ENCODE measurements at regions not wholly inside any gene's neighbourhood (a gene's known extent, or its start where the extent isn't known, plus 50 kb on each side); places are given as distances from the start of the nearest gene placed in this dataset.

- no peaks in the 10 kb centered on the region for H3K4me1 ChIP-seq (ENCODE audit: insufficient read depth, low read length)
- H3K27ac ChIP-seq (ENCODE audit: low read depth, low read length): no peak overlapping the region
- no peak overlapping the region for H3K4me3 ChIP-seq (ENCODE audit: low read length)
- no peaks in the 10 kb centered on the region for H3K9me3 ChIP-seq (ENCODE audit: insufficient read depth, low read depth, low read length)
- no peaks in the 10 kb centered on the region for H3K27me3 ChIP-seq (ENCODE audit: insufficient read depth, low read length)
- no peaks in the 10 kb centered on the region for H3K36me3 ChIP-seq (ENCODE audit: insufficient read depth, low read length)
- whole genome bisulfite sequencing: 72% methylated on average over 8 of the region's 8 CpGs
- H3K9ac ChIP-seq (ENCODE audit: low read depth, low read length): no peak overlapping the region
Measured at GRCh38 chr14:65948302-65948701, 535.8 kb downstream of the FUT8 start.

DNA sequence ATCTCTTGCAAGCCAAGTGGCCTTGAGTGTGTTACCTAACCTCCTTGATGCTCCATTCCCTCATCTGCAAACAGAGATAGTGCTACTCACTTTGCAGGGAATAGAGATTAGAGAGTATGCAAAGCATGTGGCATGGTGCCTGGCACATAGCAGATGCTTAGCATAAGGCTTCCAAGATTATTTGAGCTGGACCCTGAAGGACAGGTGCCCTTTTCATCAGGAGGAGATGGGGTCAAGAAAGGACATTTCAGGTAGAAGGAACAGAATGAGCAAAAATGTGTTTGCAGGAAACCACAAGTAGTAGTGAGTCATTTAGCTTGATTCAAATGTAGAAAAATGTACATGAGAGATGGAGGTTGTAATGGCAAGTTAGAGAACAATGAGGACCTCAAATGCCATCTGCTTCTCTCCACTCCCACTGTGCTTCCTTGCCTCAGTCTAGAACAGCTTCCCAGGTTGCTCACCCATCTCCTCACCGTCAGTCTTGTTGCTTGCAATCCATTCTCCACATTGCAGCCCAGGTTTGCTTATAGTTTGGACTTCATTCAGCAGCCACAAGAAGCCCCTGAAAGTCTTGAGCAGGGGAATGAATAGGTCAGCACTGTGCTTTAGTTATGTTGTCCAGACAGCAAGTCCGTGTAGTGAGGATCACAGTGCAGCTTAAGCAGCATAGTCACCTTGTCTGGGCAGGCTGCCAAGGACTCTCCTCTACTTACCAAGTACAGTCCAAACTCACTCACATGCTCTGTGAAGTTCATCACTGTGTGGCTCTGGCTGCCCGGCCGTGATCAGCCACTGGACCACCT is 536.3 kb upstream of the CCDC196 start:
- H3K27ac ChIP-seq (ENCODE audit: low read depth, low read length): no peak overlapping the region
- H3K4me1 ChIP-seq (ENCODE audit: insufficient read depth, low read length): no peaks in the 10 kb centered on the region
- no peak overlapping the region for H3K4me3 ChIP-seq (ENCODE audit: low read length)
- H3K27me3 ChIP-seq (ENCODE audit: insufficient read depth, low read length): no peaks in the 10 kb centered on the region
- H3K36me3 ChIP-seq (ENCODE audit: insufficient read depth, low read length): no peaks in the 10 kb centered on the region
- no peak overlapping the region for H3K9ac ChIP-seq (ENCODE audit: low read depth, low read length)
- 81% methylated on average over 4 of the region's 4 CpGs for WGBS
- H3K9me3 ChIP-seq (ENCODE audit: insufficient read depth, low read depth, low read length): no peaks in the 10 kb centered on the region

DNA sequence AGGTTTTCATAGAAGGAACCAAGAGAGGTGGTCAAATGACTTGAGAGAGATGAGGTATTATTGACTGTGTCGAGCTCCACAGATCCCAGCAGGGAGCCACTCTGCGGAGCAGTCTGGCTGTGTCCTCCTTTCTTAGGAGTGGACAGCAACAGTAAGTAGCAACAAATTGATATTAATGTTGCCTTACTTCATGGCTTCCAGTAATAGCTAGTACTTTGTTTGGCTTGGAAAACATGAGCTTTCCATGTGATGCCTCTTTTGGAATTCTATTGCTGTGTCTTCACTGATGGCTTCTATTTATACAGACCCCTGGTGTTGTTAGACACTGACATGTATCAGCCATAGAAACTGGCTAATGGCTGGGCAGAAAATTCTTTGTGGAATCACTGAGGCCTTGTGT is 531.2 kb upstream of the CCDC196 start:
- Histone ChIP-seq H3K9ac (ENCODE audit: low read depth, low read length) (no peak overlapping the region), H3K4me3 (ENCODE audit: low read length) (no peak overlapping the region), H3K9me3 (ENCODE audit: insufficient read depth, low read depth, low read length) (no peaks in the 10 kb centered on the region; the same call in 1 of the 2 replicates), H3K4me1 (ENCODE audit: insufficient read depth, low read length) (peaks cover 19% of the 10 kb centered on the region), H3K27me3 (ENCODE audit: insufficient read depth, low read length) (no peaks in the 10 kb centered on the region), H3K27ac (ENCODE audit: low read depth, low read length) (no peak overlapping the region), H3K36me3 (ENCODE audit: insufficient read depth, low read length) (no peaks in the 10 kb centered on the region)
- WGBS: 93% methylated on average over 2 of the region's 2 CpGs

DNA sequence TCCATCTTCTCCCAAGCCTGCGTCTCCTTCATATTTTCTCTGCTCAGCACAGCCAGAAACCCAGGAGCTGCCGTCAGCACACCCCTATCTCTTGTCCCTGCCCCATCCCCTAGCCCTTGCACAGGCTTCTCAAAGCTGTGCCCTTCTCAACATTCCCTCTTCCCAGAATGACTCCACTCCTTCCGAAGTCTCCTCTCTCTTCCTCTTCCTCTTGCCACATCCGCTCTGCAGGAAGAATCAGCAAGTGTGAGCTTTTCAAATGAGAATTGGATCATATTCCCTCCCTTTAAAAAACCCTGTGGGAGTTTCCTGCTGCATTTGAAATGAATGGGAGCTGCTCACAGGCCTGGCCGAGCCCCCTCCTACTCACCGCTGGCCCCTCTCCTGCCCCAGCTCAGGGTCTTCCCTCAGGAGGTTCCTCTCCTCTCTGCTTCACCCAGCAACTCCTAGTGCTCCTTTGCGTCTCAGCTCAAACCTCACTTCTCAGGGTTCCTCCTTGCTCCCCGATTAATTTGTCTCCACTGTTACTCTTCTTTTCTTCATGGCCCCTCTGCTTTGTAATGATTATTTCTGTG is 528.5 kb upstream of the CCDC196 start:
- peaks cover 20% of the 10 kb centered on the region for H3K4me1 ChIP-seq (ENCODE audit: insufficient read depth, low read length)
- WGBS: 30% methylated on average over 8 of the region's 8 CpGs
- H3K27me3 ChIP-seq (ENCODE audit: insufficient read depth, low read length): no peaks in the 10 kb centered on the region
- H3K9ac ChIP-seq (ENCODE audit: low read depth, low read length): peak overlapping the region; percentile 15; the same call in 1 of the 2 replicates
- H3K9me3 ChIP-seq (ENCODE audit: insufficient read depth, low read depth, low read length): no peaks in the 10 kb centered on the region; the same call in 1 of the 2 replicates
- no peaks in the 10 kb centered on the region for H3K36me3 ChIP-seq (ENCODE audit: insufficient read depth, low read length)
- H3K27ac ChIP-seq (ENCODE audit: low read depth, low read length): peak overlapping the region; percentile 72
- no peak overlapping the region for H3K4me3 ChIP-seq (ENCODE audit: low read length)

GRCh38 chr14:65958664-65959562 is 527.3 kb upstream of the CCDC196 start:
- Histone ChIP-seq H3K4me1 (ENCODE audit: insufficient read depth, low read length) (peaks cover 25% of the 10 kb centered on the region), H3K36me3 (ENCODE audit: insufficient read depth, low read length) (no peaks in the 10 kb centered on the region), H3K9ac (ENCODE audit: low read depth, low read length) (no peak overlapping the region), H3K9me3 (ENCODE audit: insufficient read depth, low read depth, low read length) (no peaks in the 10 kb centered on the region; the same call in 1 of the 2 replicates), H3K4me3 (ENCODE audit: low read length) (no peak overlapping the region), H3K27ac (ENCODE audit: low read depth, low read length) (no peak overlapping the region; the same call in 1 of the 2 replicates), H3K27me3 (ENCODE audit: insufficient read depth, low read length) (no peaks in the 10 kb centered on the region)
- 72% methylated on average over 11 of the region's 13 CpGs for WGBS

DNA sequence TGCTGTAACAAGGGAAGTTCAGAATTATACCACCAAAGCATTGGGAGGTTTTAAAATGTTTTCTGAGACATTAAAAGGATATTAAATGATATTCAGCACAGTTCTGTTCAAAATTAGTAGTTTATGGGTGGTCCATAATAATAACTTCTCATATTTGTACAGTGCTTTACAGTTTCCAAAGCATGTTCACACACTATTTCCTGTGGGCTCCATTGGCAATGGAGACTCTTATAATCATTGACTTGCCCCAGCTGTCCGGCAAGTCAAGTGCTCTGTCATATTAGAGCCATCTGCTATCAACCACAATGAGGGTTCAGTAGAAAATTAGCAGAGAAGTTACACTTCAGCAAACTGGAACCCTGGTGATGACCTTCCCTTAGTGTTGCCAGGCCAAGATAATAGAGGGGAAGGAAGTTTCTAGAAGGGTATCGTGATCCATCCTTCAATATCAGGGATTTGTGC is 526.6 kb upstream of the CCDC196 start:
- WGBS: 87% methylated on average over 2 of the region's 2 CpGs
- Histone ChIP-seq H3K4me3 (ENCODE audit: low read length) (no peak overlapping the region), H3K27me3 (ENCODE audit: insufficient read depth, low read length) (no peaks in the 10 kb centered on the region), H3K9me3 (ENCODE audit: insufficient read depth, low read depth, low read length) (no peaks in the 10 kb centered on the region; the same call in 1 of the 2 replicates), H3K36me3 (ENCODE audit: insufficient read depth, low read length) (no peaks in the 10 kb centered on the region), H3K27ac (ENCODE audit: low read depth, low read length) (no peak overlapping the region), H3K9ac (ENCODE audit: low read depth, low read length) (no peak overlapping the region), H3K4me1 (ENCODE audit: insufficient read depth, low read length) (peaks cover 25% of the 10 kb centered on the region)

DNA sequence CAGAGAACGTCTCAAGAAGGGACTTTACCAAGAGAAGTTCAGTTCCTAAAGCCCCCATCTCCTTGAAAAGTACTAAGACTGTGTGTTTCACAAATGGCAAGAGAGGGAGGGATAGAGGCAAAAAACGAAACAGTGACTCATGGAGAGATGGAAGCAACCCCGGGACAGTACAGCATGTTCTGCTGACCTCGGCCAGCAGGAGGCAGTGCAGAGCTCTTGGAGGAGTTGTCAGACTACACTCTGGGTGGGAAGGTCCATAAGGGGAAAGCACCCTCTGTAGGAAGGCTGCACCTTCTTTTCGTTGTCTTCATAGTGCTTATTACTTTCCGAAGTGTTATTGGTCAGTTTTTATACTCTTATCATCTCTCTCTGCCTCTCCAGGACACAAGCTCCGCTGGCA is 525.2 kb upstream of the CCDC196 start:
- WGBS: 57% methylated on average over 7 of the region's 7 CpGs
- H3K4me3 ChIP-seq (ENCODE audit: low read length): no peak overlapping the region
- H3K27ac ChIP-seq (ENCODE audit: low read depth, low read length): no peak overlapping the region
- no peaks in the 10 kb centered on the region for H3K27me3 ChIP-seq (ENCODE audit: insufficient read depth, low read length)
- no peaks in the 10 kb centered on the region for H3K36me3 ChIP-seq (ENCODE audit: insufficient read depth, low read length)
- no peak overlapping the region for H3K9ac ChIP-seq (ENCODE audit: low read depth, low read length)
- H3K4me1 ChIP-seq (ENCODE audit: insufficient read depth, low read length): peaks cover 25% of the 10 kb centered on the region
- no peaks in the 10 kb centered on the region; the same call in 1 of the 2 replicates for H3K9me3 ChIP-seq (ENCODE audit: insufficient read depth, low read depth, low read length)

DNA sequence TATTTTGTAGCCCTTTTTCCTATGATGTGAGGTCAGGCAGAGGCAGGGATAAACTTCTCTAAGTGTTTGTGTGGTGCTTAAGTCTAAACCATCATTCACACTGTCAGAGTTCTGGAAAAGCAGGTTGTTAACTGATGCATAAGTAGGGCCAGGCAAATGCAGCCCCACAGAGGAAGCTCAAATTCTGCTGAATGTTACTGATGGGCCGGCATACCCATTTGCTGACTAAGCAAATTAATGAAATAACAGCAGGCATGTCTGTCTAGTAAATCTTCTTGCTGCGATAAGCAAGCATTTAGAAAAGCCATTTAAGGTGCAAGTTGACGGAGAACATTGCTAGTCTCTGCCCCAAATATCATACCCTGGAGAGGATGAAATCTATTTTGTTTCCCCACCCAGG is 523.2 kb upstream of the CCDC196 start:
- Histone ChIP-seq H3K9ac (ENCODE audit: low read depth, low read length) (no peak overlapping the region), H3K27me3 (ENCODE audit: insufficient read depth, low read length) (no peaks in the 10 kb centered on the region), H3K4me1 (ENCODE audit: insufficient read depth, low read length) (peaks cover 15% of the 10 kb centered on the region), H3K36me3 (ENCODE audit: insufficient read depth, low read length) (no peaks in the 10 kb centered on the region), H3K9me3 (ENCODE audit: insufficient read depth, low read depth, low read length) (no peaks in the 10 kb centered on the region), H3K4me3 (ENCODE audit: low read length) (no peak overlapping the region), H3K27ac (ENCODE audit: low read depth, low read length) (no peak overlapping the region)
- WGBS: 95% methylated on average over 3 of the region's 3 CpGs

DNA sequence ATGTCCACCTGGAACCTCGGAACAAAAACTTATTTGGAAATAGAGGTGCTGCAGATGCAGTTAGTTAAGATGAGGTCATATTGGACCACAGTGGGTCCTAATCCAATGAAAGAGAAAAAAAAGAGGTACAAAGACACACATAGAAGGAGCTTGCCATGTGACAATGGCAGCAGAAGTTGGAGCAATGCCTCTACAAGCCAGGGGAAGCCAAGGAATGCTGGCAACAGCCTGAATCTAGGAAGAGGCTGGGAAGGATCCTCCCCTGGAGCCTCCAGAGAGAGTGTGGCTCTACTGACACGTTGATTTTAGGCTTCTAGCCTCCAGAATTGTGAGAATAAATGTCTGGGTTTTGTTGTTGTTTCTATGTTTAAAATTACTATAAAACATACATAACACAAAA is 521.8 kb upstream of the CCDC196 start:
- H3K4me1 ChIP-seq (ENCODE audit: insufficient read depth, low read length): 0 out of 2 replicates have a peak, but pooled peaks cover 5% of the 10 kb centered on the region
- H3K27ac ChIP-seq (ENCODE audit: low read depth, low read length): no peak overlapping the region
- H3K9ac ChIP-seq (ENCODE audit: low read depth, low read length): no peak overlapping the region
- no peaks in the 10 kb centered on the region for H3K9me3 ChIP-seq (ENCODE audit: insufficient read depth, low read depth, low read length)
- 91% methylated on average over 2 of the region's 2 CpGs for WGBS
- H3K4me3 ChIP-seq (ENCODE audit: low read length): no peak overlapping the region
- no peaks in the 10 kb centered on the region for H3K27me3 ChIP-seq (ENCODE audit: insufficient read depth, low read length)
- H3K36me3 ChIP-seq (ENCODE audit: insufficient read depth, low read length): no peaks in the 10 kb centered on the region

- Histone ChIP-seq H3K36me3 (ENCODE audit: insufficient read depth, low read length) (no peaks in the 10 kb centered on the region), H3K4me3 (ENCODE audit: low read length) (no peak overlapping the region), H3K9ac (ENCODE audit: low read depth, low read length) (no peak overlapping the region), H3K27me3 (ENCODE audit: insufficient read depth, low read length) (no peaks in the 10 kb centered on the region), H3K4me1 (ENCODE audit: insufficient read depth, low read length) (0 out of 2 replicates have a peak, but pooled peaks cover 5% of the 10 kb centered on the region), H3K27ac (ENCODE audit: low read depth, low read length) (no peak overlapping the region), H3K9me3 (ENCODE audit: insufficient read depth, low read depth, low read length) (no peaks in the 10 kb centered on the region)
- WGBS: 89% methylated on average over 2 of the region's 2 CpGs
Measured at GRCh38 chr14:65966188-65966587, 520.0 kb upstream of the CCDC196 start.

All from HUES64 (cell line).